ENCODE measurements at regions not wholly inside any gene's neighbourhood (a gene's known extent, or its start where the extent isn't known, plus 50 kb on each side); places are given as distances from the start of the nearest gene placed in this dataset.

GRCh38 chr6:90720404-90720803 is 133.5 kb upstream of the MAP3K7 start:
- Histone ChIP-seq H3K9ac (ENCODE audit: extremely low read depth, insufficient read length, low read length) (no peak overlapping the region), H3K14ac (ENCODE audit: insufficient read depth, low read length) (no peak overlapping the region), H3K4me1 (ENCODE audit: insufficient read depth, low read length) (no peaks in the 10 kb centered on the region; the same call in 1 of the 2 replicates), H3K23me2 (ENCODE audit: insufficient read length, low read depth, low read length, poor library complexity, severe bottlenecking) (no peaks in the 10 kb centered on the region), H2AK5ac (ENCODE audit: insufficient read length, low read length) (no peak overlapping the region), H3K18ac (ENCODE audit: insufficient read length, low read depth, low read length) (no peak overlapping the region), H3K27ac (ENCODE audit: insufficient read length, low read depth, low read length) (no peak overlapping the region), H4K91ac (ENCODE audit: insufficient read length, low read depth, low read length) (no peak overlapping the region), H3T11ph (ENCODE audit: low read length) (no peak overlapping the region), H3K9me3 (ENCODE audit: control insufficient read depth, low read depth, low read length) (no peaks in the 10 kb centered on the region), H2BK5ac (ENCODE audit: insufficient read length, low read length) (no peak overlapping the region), H4K5ac (ENCODE audit: insufficient read length, low read depth, low read length) (no peak overlapping the region), H3K4ac (ENCODE audit: low read depth, low read length) (no peak overlapping the region), H2BK120ac (ENCODE audit: low read depth, low read length, poor library complexity, severe bottlenecking) (no peak overlapping the region), H3K79me1 (ENCODE audit: insufficient read depth, low read depth, low read length, poor library complexity, severe bottlenecking) (no peaks in the 10 kb centered on the region), H2BK12ac (ENCODE audit: insufficient read length, low read depth, low read length) (no peak overlapping the region), H3K79me2 (ENCODE audit: insufficient read depth, low read length) (no peaks in the 10 kb centered on the region), H4K8ac (replicated peaks; ENCODE audit: insufficient read length, low read depth, low read length) (no peak overlapping the region), H2BK20ac (ENCODE audit: low read depth, low read length, poor library complexity, severe bottlenecking) (no peak overlapping the region), H3K23ac (ENCODE audit: insufficient read length, low read depth, low read length) (no peak overlapping the region), H2BK15ac (ENCODE audit: low read depth, low read length) (no peak overlapping the region), H2AFZ (ENCODE audit: low read length) (no peak overlapping the region), H3K56ac (ENCODE audit: insufficient read length, low read depth, low read length) (no peak overlapping the region), H4K20me1 (ENCODE audit: control insufficient read depth, insufficient read depth, insufficient read length) (no peaks in the 10 kb centered on the region), H3K27me3 (ENCODE audit: insufficient read depth, low read length) (no peaks in the 10 kb centered on the region), H3K4me2 (ENCODE audit: insufficient read depth, insufficient read length, low read length) (no peak overlapping the region)
- no peak overlapping the region for H3K27ac Mint-ChIP-seq
- WGBS (ENCODE audit: extremely low coverage, insufficient read length, low lambda C conversion rate) = no CpG with 5 or more reads among the region's 1 CpG
- H3K4me1 Mint-ChIP-seq = peaks cover 2 to 9% of the 10 kb centered on the region in 2 experiments; a peak in 2 of 4 replicates
- H3K27me3 Mint-ChIP-seq (ENCODE audit: low read depth) = no peaks in the 10 kb centered on the region; the same call in 1 of the 2 replicates
- no peaks in the 10 kb centered on the region for H3K36me3 Mint-ChIP-seq (ENCODE audit: insufficient read depth in 1 of 3, low read depth in 3 of 3)
- no peak for DNase-seq
- no peaks in the 10 kb centered on the region for H3K9me3 Mint-ChIP-seq
- no peak overlapping the region for H3K4me3 Mint-ChIP-seq
- no peak for TF ChIP-seq CTCF (conservative IDR thresholded peaks at IDR 0.05)

Data from H9 (cell line).